ENCODE measurements at regions not wholly inside any gene's neighbourhood (a gene's known extent, or its start where the extent isn't known, plus 50 kb on each side); places are given as distances from the start of the nearest gene placed in this dataset.
"Not testable (repeated sequence)": the region's sequence is repeated elsewhere in the genome, so short reads cannot be mapped to it uniquely, and the experiment has no call there.

GRCh38 chr2:139411236-139411635 is 631.0 kb upstream of the NXPH2 start:
- TF ChIP-seq CTCF (IDR thresholded peaks at IDR 0.05; ENCODE audit: insufficient read depth, low read depth, low read length, missing control alignments), result no peak
- no peak overlapping the region for H3K4me3 ChIP-seq (ENCODE audit: low read depth, low read length)
- no peak for DNase-seq (ENCODE audit: low read depth)

GRCh38 chr2:139410833-139411174 is 630.6 kb upstream of the NXPH2 start:
- not testable (repeated sequence) for DNase-seq (ENCODE audit: low read depth); H3K4me3 ChIP-seq (ENCODE audit: low read depth, low read length)

GRCh38 chr2:139410147-139410832 is 630.1 kb upstream of the NXPH2 start:
- DNase-seq (ENCODE audit: low read depth); H3K4me3 ChIP-seq (ENCODE audit: low read depth, low read length): not testable (repeated sequence)

GRCh38 chr2:139409212-139409611 is 629.0 kb upstream of the NXPH2 start:
- TF ChIP-seq CTCF (IDR thresholded peaks at IDR 0.05; ENCODE audit: insufficient read depth, low read depth, low read length, missing control alignments), result no peak
- DNase-seq (ENCODE audit: low read depth), result no peak
- no peak overlapping the region for H3K4me3 ChIP-seq (ENCODE audit: low read depth, low read length)

- no peak for TF ChIP-seq CTCF (IDR thresholded peaks at IDR 0.05; ENCODE audit: insufficient read depth, low read depth, low read length, missing control alignments)
- no peak for DNase-seq (ENCODE audit: low read depth)
- H3K4me3 ChIP-seq (ENCODE audit: low read depth, low read length), result no peak overlapping the region
These were observed 623.8 kb upstream of the NXPH2 start for GRCh38 chr2:139403948-139404347.

- DNase-seq (ENCODE audit: low read depth), result no peak
- no peak for TF ChIP-seq CTCF (IDR thresholded peaks at IDR 0.05; ENCODE audit: insufficient read depth, low read depth, low read length, missing control alignments)
- no peak overlapping the region for H3K4me3 ChIP-seq (ENCODE audit: low read depth, low read length)
These were observed 614.6 kb upstream of the NXPH2 start for GRCh38 chr2:139394801-139395200.

- no peak for DNase-seq (ENCODE audit: low read depth)
- H3K4me3 ChIP-seq (ENCODE audit: low read depth, low read length), result no peak overlapping the region
- TF ChIP-seq CTCF (IDR thresholded peaks at IDR 0.05; ENCODE audit: insufficient read depth, low read depth, low read length, missing control alignments), result no peak
These were observed 609.2 kb upstream of the NXPH2 start for GRCh38 chr2:139389391-139389790.

GRCh38 chr2:139386401-139386800 is 606.2 kb upstream of the NXPH2 start:
- TF ChIP-seq CTCF (IDR thresholded peaks at IDR 0.05; ENCODE audit: insufficient read depth, low read depth, low read length, missing control alignments), result no peak
- no peak overlapping the region for H3K4me3 ChIP-seq (ENCODE audit: low read depth, low read length)
- DNase-seq (ENCODE audit: low read depth), result no peak

All from GM12865 (cell line).